ENCODE measurements at regions not wholly inside any gene's neighbourhood (a gene's known extent, or its start where the extent isn't known, plus 50 kb on each side); places are given as distances from the start of the nearest gene placed in this dataset.
"Not testable (repeated sequence)": the region's sequence is repeated elsewhere in the genome, so short reads cannot be mapped to it uniquely, and the experiment has no call there.

GRCh38 chr9:67477465-67477864, 381.3 kb upstream of the ANKRD20A1 start:
- not testable (repeated sequence) for H3K4me1 Mint-ChIP-seq (ENCODE audit: low read depth); H3K27ac Mint-ChIP-seq

GRCh38 chr9:67470739-67471138, 388.0 kb upstream of the ANKRD20A1 start:
- H3K4me1 Mint-ChIP-seq (ENCODE audit: low read depth); H3K27me3 Mint-ChIP-seq; H3K4me3 Mint-ChIP-seq (ENCODE audit: low read depth): not testable (repeated sequence)

More at GRCh38 chr9:67477465-67477864, 381.3 kb upstream of the ANKRD20A1 start:
- not testable (repeated sequence) for H3K9me3 Mint-ChIP-seq (ENCODE audit: low read depth); H3K36me3 Mint-ChIP-seq (ENCODE audit: insufficient read depth); H3K4me3 Mint-ChIP-seq (ENCODE audit: low read depth); DNase-seq (ENCODE audit: low spot score, unreplicated experiment); H3K27me3 Mint-ChIP-seq

GRCh38 chr9:67468326-67468725, 390.4 kb upstream of the ANKRD20A1 start:
- H3K27me3 Mint-ChIP-seq; H3K36me3 Mint-ChIP-seq (ENCODE audit: insufficient read depth); H3K4me3 Mint-ChIP-seq (ENCODE audit: low read depth); H3K4me1 Mint-ChIP-seq (ENCODE audit: low read depth); H3K27ac Mint-ChIP-seq; DNase-seq (ENCODE audit: low spot score, unreplicated experiment); H3K9me3 Mint-ChIP-seq (ENCODE audit: low read depth): not testable (repeated sequence)

More at GRCh38 chr9:67470739-67471138, 388.0 kb upstream of the ANKRD20A1 start:
- not testable (repeated sequence) for H3K9me3 Mint-ChIP-seq (ENCODE audit: low read depth); DNase-seq (ENCODE audit: low spot score, unreplicated experiment); H3K36me3 Mint-ChIP-seq (ENCODE audit: insufficient read depth); H3K27ac Mint-ChIP-seq

GRCh38 chr9:67461796-67462757, 396.7 kb upstream of the ANKRD20A1 start:
- H3K9me3 Mint-ChIP-seq (ENCODE audit: low read depth); H3K4me3 Mint-ChIP-seq (ENCODE audit: low read depth); DNase-seq (ENCODE audit: low spot score, unreplicated experiment); H3K36me3 Mint-ChIP-seq (ENCODE audit: insufficient read depth); H3K27me3 Mint-ChIP-seq; H3K27ac Mint-ChIP-seq; H3K4me1 Mint-ChIP-seq (ENCODE audit: low read depth): not testable (repeated sequence)

GRCh38 chr9:67452941-67453340, 405.8 kb upstream of the ANKRD20A1 start:
- not testable (repeated sequence) for DNase-seq (ENCODE audit: low spot score, unreplicated experiment); H3K4me3 Mint-ChIP-seq (ENCODE audit: low read depth); H3K27ac Mint-ChIP-seq; H3K4me1 Mint-ChIP-seq (ENCODE audit: low read depth); H3K9me3 Mint-ChIP-seq (ENCODE audit: low read depth); H3K27me3 Mint-ChIP-seq; H3K36me3 Mint-ChIP-seq (ENCODE audit: insufficient read depth)

- not testable (repeated sequence) for H3K9me3 Mint-ChIP-seq (ENCODE audit: low read depth); H3K4me3 Mint-ChIP-seq (ENCODE audit: low read depth); H3K27me3 Mint-ChIP-seq
Observed at GRCh38 chr9:67442313-67442712, 416.4 kb upstream of the ANKRD20A1 start.

GRCh38 chr9:67437011-67437410, 421.7 kb upstream of the ANKRD20A1 start:
- not testable (repeated sequence) for DNase-seq (ENCODE audit: low spot score, unreplicated experiment); H3K4me1 Mint-ChIP-seq (ENCODE audit: low read depth); H3K27ac Mint-ChIP-seq; H3K9me3 Mint-ChIP-seq (ENCODE audit: low read depth); H3K27me3 Mint-ChIP-seq; H3K4me3 Mint-ChIP-seq (ENCODE audit: low read depth); H3K36me3 Mint-ChIP-seq (ENCODE audit: insufficient read depth)

More at GRCh38 chr9:67442313-67442712, 416.4 kb upstream of the ANKRD20A1 start:
- H3K36me3 Mint-ChIP-seq (ENCODE audit: insufficient read depth); H3K27ac Mint-ChIP-seq; DNase-seq (ENCODE audit: low spot score, unreplicated experiment); H3K4me1 Mint-ChIP-seq (ENCODE audit: low read depth): not testable (repeated sequence)

- not testable (repeated sequence) for H3K27ac Mint-ChIP-seq; H3K36me3 Mint-ChIP-seq (ENCODE audit: insufficient read depth); H3K9me3 Mint-ChIP-seq (ENCODE audit: low read depth); H3K4me3 Mint-ChIP-seq (ENCODE audit: low read depth); H3K27me3 Mint-ChIP-seq; DNase-seq (ENCODE audit: low spot score, unreplicated experiment); H3K4me1 Mint-ChIP-seq (ENCODE audit: low read depth)
Observed at GRCh38 chr9:67424881-67425280, 432.5 kb upstream of the SPATA31A3 start.

GRCh38 chr9:67423049-67423728, 430.8 kb upstream of the SPATA31A3 start:
- not testable (repeated sequence) for H3K4me1 Mint-ChIP-seq (ENCODE audit: low read depth); H3K27ac Mint-ChIP-seq; H3K9me3 Mint-ChIP-seq (ENCODE audit: low read depth); H3K4me3 Mint-ChIP-seq (ENCODE audit: low read depth); H3K27me3 Mint-ChIP-seq; DNase-seq (ENCODE audit: low spot score, unreplicated experiment); H3K36me3 Mint-ChIP-seq (ENCODE audit: insufficient read depth)

- not testable (repeated sequence) for H3K9me3 Mint-ChIP-seq (ENCODE audit: low read depth); H3K27ac Mint-ChIP-seq; H3K36me3 Mint-ChIP-seq (ENCODE audit: insufficient read depth); H3K27me3 Mint-ChIP-seq; H3K4me1 Mint-ChIP-seq (ENCODE audit: low read depth); H3K4me3 Mint-ChIP-seq (ENCODE audit: low read depth); DNase-seq (ENCODE audit: low spot score, unreplicated experiment)
Observed at GRCh38 chr9:67418496-67419079, 426.2 kb upstream of the SPATA31A3 start.

- H3K27me3 Mint-ChIP-seq; H3K9me3 Mint-ChIP-seq (ENCODE audit: low read depth); H3K27ac Mint-ChIP-seq; H3K4me3 Mint-ChIP-seq (ENCODE audit: low read depth); H3K4me1 Mint-ChIP-seq (ENCODE audit: low read depth); DNase-seq (ENCODE audit: low spot score, unreplicated experiment); H3K36me3 Mint-ChIP-seq (ENCODE audit: insufficient read depth): not testable (repeated sequence)
Observed at GRCh38 chr9:67417341-67417983, 425.1 kb upstream of the SPATA31A3 start.

- not testable (repeated sequence) for H3K27ac Mint-ChIP-seq; H3K36me3 Mint-ChIP-seq (ENCODE audit: insufficient read depth); DNase-seq (ENCODE audit: low spot score, unreplicated experiment); H3K27me3 Mint-ChIP-seq; H3K4me3 Mint-ChIP-seq (ENCODE audit: low read depth); H3K4me1 Mint-ChIP-seq (ENCODE audit: low read depth); H3K9me3 Mint-ChIP-seq (ENCODE audit: low read depth)
Observed at GRCh38 chr9:67416639-67417038, 424.3 kb upstream of the SPATA31A3 start.

Measured in progenitor cell of endocrine pancreas (in vitro differentiated cells).